Immature natural killer cell (primary cell): ENCODE measurements at regions not wholly inside any gene's neighbourhood (a gene's known extent, or its start where the extent isn't known, plus 50 kb on each side); places are given as distances from the start of the nearest gene placed in this dataset.

Source experiments
- DNase-seq, 3 donors: peaks; one replicate each; pipeline ENCODE4 v3.0.0; 2022; ENCODE audit warnings: mixed read lengths in 1 of 3
- H3K27ac Mint-ChIP-seq, 6 donors: one replicate each; pipeline ENCODE4 v1.8.0; 2020; ENCODE audit warnings: mixed read lengths in 6 of 6, mild to moderate bottlenecking in 5 of 6, inconsistent platforms in 4 of 6, moderate library complexity in 3 of 6
- H3K27me3 Mint-ChIP-seq, 3 donors: one replicate each; pipeline ENCODE4 v1.8.0; 2020 to 2021; ENCODE audit warnings: low read depth in 3 of 3, mild to moderate bottlenecking in 3 of 3, mixed read lengths in 3 of 3, moderate library complexity in 3 of 3, inconsistent platforms in 1 of 3
- H3K36me3 Mint-ChIP-seq, 3 donors: one replicate each; pipeline ENCODE4 v1.8.0; 2020; ENCODE audit warnings: mixed read lengths in 3 of 3, inconsistent platforms in 2 of 3, mild to moderate bottlenecking in 2 of 3
- H3K4me1 Mint-ChIP-seq, 2 donors: one replicate each; pipeline ENCODE4 v1.8.0; 2020; ENCODE audit warnings: inconsistent platforms in 2 of 2, mild to moderate bottlenecking in 2 of 2, mixed read lengths in 2 of 2, moderate library complexity in 1 of 2
- H3K4me3 Mint-ChIP-seq, 5 donors: one replicate each; pipeline ENCODE4 v1.8.0; 2020; ENCODE audit warnings: mild to moderate bottlenecking in 5 of 5, mixed read lengths in 5 of 5, inconsistent platforms in 3 of 5, moderate library complexity in 3 of 5
- H3K9me3 Mint-ChIP-seq, 6 donors: one replicate each; pipeline ENCODE4 v1.8.0; 2020; ENCODE audit warnings: mild to moderate bottlenecking in 6 of 6, mixed read lengths in 6 of 6, inconsistent platforms in 4 of 6, moderate library complexity in 3 of 6

DNA sequence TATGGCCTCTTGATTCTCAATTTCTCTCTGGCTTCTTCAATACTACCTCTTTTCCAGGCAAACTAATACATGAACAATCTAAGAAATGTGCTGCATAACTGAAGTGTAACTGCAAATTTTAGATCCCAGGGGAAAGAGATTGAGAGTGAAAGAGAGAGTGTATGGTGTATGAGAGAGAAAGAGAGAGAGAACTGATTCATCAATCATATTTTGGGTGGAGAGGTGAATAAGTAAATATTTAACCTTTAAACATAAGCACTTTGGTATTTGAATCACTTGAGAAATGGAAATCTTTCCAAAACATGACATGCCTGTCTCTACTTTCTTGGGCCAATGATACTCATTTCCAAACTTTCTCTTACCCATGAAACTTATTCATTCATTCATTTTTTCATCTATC, 147.2 kb upstream of the DIPK2B start:
- Mint-ChIP-seq H3K27ac (no peak overlapping the region), H3K36me3 (peaks cover 0 to 4% (median 0%) of the 10 kb centered on the region in 3 donors), H3K4me1 (no peaks in the 10 kb centered on the region), H3K9me3 (peaks cover 0 to 3% (median 0%) of the 10 kb centered on the region in 6 donors), H3K27me3 (peaks cover 0 to 4% (median 1%) of the 10 kb centered on the region in 3 donors), H3K4me3 (no peak overlapping the region)
- no peak for DNase-seq

- Mint-ChIP-seq H3K27ac (no peak overlapping the region), H3K27me3 (peaks cover 0 to 9% (median 0%) of the 10 kb centered on the region in 3 donors), H3K4me1 (no peaks in the 10 kb centered on the region), H3K4me3 (no peak overlapping the region), H3K36me3 (no peaks in the 10 kb centered on the region), H3K9me3 (peaks cover 0 to 2% (median 0%) of the 10 kb centered on the region in 6 donors)
- DNase-seq = no peak
Observed at GRCh38 chrX:45344594-45344993, 143.9 kb upstream of the DIPK2B start.

GRCh38 chrX:45329217-45329616, 128.5 kb upstream of the DIPK2B start:
- DNase-seq = no peak
- Mint-ChIP-seq H3K9me3 (no peaks in the 10 kb centered on the region), H3K4me3 (no peak overlapping the region), H3K27me3 (peaks cover 0 to 3% (median 2%) of the 10 kb centered on the region in 3 donors), H3K27ac (no peak overlapping the region), H3K4me1 (no peaks in the 10 kb centered on the region), H3K36me3 (no peaks in the 10 kb centered on the region)

DNA sequence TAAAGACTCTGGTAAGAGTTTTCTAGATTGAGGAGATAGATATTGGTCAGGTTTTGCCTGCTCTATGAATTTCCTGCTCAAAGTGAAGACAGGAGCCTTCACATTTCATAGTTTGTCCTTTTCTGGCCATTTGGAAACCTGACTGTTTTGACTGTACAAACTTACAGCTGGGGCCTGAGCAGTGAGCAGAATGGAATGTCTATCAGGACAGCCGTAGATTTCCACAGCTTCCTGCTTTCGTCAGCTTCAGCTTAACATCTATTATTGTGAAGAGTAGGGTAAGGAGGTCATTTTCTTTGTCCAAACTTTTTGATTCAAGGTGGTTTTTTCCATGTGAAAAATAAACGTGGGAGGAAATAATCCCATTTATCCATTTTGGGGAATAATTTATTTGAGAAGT, 124.3 kb upstream of the DIPK2B start:
- Mint-ChIP-seq H3K9me3 (no peaks in the 10 kb centered on the region), H3K36me3 (no peaks in the 10 kb centered on the region), H3K27me3 (peaks cover 0 to 9% (median 2%) of the 10 kb centered on the region in 3 donors), H3K27ac (no peak overlapping the region), H3K4me3 (no peak overlapping the region), H3K4me1 (no peaks in the 10 kb centered on the region)
- no peak for DNase-seq

- no peak for DNase-seq
- Mint-ChIP-seq H3K27me3 (peaks cover 0 to 14% (median 2%) of the 10 kb centered on the region in 3 donors), H3K9me3 (peaks cover 0 to 1% (median 0%) of the 10 kb centered on the region in 6 donors), H3K27ac (no peak overlapping the region), H3K4me1 (no peaks in the 10 kb centered on the region), H3K4me3 (no peak overlapping the region), H3K36me3 (no peaks in the 10 kb centered on the region)
Observed at GRCh38 chrX:45323387-45323786, 122.7 kb upstream of the DIPK2B start.

DNA sequence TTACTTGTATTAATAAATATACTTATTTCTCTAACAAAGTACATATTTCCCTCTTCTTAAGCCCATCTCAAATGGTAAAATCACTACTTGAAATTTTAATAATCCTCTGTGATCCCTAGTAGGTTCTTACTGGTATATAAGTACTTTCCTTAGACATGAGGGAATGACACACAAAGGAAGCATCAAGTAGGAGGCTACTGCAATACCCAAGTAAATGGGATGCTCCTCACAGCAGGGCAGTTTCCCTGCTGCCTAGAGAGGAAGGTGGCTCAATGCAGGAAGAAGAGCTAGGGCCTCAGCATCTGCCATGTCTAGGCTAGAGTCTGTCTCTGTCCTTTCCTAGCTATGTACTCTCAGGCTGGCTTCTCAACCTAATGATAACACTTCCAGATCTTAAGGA, 122.1 kb upstream of the DIPK2B start:
- DNase-seq = no peak
- H3K4me1 Mint-ChIP-seq = no peaks in the 10 kb centered on the region

GRCh38 chrX:45322382-45322781, 121.7 kb upstream of the DIPK2B start:
- Mint-ChIP-seq H3K36me3 (no peaks in the 10 kb centered on the region), H3K27ac (no peak overlapping the region), H3K4me3 (no peak overlapping the region)

More for the DNA sequence above, 122.1 kb upstream of the DIPK2B start:
- Mint-ChIP-seq H3K4me3 (no peak overlapping the region), H3K27me3 (peaks cover 2 to 14% (median 3%) of the 10 kb centered on the region in 3 donors), H3K27ac (no peak overlapping the region), H3K36me3 (no peaks in the 10 kb centered on the region), H3K9me3 (peaks cover 0 to 1% (median 0%) of the 10 kb centered on the region in 6 donors)

DNA sequence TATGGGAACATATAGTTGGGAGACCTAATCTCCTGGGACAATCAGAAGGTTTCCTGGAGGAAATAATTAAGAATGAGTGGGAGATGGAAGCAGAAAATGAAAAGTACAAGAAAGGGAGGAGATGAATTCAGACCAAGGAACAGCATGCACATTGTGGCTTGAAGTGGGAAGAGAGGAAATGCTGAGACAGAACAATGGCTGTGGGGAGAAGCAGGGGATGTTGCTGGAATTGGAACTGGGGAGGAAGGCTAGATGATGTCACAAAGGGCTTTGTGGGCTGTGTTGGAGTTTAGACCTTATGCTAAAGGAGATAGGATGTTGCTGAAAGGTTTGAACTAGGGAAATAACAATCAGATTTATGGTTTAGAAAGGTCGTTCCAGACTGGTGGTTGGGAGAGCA, 119.5 kb upstream of the DIPK2B start:
- no peak overlapping the region for H3K27ac Mint-ChIP-seq
- H3K4me3 Mint-ChIP-seq = no peak overlapping the region
- H3K9me3 Mint-ChIP-seq = peaks cover 0 to 1% (median 0%) of the 10 kb centered on the region in 6 donors
- DNase-seq = no peak
- no peaks in the 10 kb centered on the region for H3K4me1 Mint-ChIP-seq
- H3K36me3 Mint-ChIP-seq = no peaks in the 10 kb centered on the region
- peaks cover 0 to 19% (median 3%) of the 10 kb centered on the region in 3 donors for H3K27me3 Mint-ChIP-seq

More at GRCh38 chrX:45322382-45322781, 121.7 kb upstream of the DIPK2B start:
- peaks cover 0 to 1% (median 0%) of the 10 kb centered on the region in 6 donors for H3K9me3 Mint-ChIP-seq
- DNase-seq = peak in 2 of 3 donors; percentile 0 to 2
- H3K27me3 Mint-ChIP-seq = peaks cover 2 to 14% (median 3%) of the 10 kb centered on the region in 3 donors
- H3K4me1 Mint-ChIP-seq = no peaks in the 10 kb centered on the region

DNA sequence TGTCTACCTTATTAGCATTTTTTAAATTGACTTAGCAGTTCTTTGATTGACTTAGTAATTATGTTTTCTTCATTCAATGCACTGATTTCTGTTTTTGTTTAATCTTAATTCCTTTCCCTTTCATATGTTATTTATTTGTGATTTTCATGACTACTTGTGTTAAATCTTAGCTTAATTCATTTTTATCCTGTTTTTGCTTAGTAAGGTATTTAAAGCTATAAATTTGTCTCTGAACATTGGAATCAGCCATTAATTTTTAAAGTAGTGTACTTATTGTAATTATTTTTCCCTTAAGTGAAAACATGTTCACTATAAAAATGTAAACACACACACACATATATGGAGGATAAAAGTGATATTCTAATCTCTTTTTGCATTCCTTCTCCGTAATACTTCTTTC, 109.1 kb upstream of the DIPK2B start:
- H3K27me3 Mint-ChIP-seq = peaks cover 2 to 5% (median 2%) of the 10 kb centered on the region in 3 donors
- no peak for DNase-seq
- H3K4me3 Mint-ChIP-seq = no peak overlapping the region
- no peaks in the 10 kb centered on the region for H3K36me3 Mint-ChIP-seq
- H3K9me3 Mint-ChIP-seq = peaks cover 0 to 3% (median 0%) of the 10 kb centered on the region in 6 donors
- no peaks in the 10 kb centered on the region for H3K4me1 Mint-ChIP-seq
- no peak overlapping the region for H3K27ac Mint-ChIP-seq

- Mint-ChIP-seq H3K4me1 (no peaks in the 10 kb centered on the region), H3K27me3 (peaks cover 2 to 7% (median 2%) of the 10 kb centered on the region in 3 donors), H3K36me3 (no peaks in the 10 kb centered on the region), H3K27ac (no peak overlapping the region), H3K4me3 (no peak overlapping the region), H3K9me3 (peaks cover 0 to 3% (median 0%) of the 10 kb centered on the region in 6 donors)
- DNase-seq = no peak
Observed at GRCh38 chrX:45309096-45309495, 108.4 kb upstream of the DIPK2B start.

DNA sequence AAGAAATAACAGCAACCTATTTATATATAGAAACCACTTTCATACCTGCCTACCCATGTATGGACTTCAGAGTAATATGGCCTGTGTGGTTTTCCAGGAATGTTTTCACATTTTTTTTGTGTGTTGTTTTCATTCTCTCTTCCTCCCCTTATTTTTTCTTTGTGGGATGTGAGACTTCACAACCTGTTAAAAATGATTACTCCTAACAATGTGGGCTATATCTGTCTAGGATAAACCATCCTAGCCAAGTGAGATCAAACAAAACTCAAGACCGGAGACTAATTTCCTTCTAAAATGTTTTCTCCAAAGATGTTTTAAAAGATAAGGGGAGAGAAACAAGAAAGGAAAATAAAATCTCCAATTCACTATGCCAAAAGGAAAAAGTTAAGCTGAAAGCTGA, 106.1 kb upstream of the DIPK2B start:
- Mint-ChIP-seq H3K27ac (no peak overlapping the region), H3K36me3 (no peaks in the 10 kb centered on the region), H3K27me3 (peaks cover 2 to 10% (median 2%) of the 10 kb centered on the region in 3 donors), H3K4me1 (no peaks in the 10 kb centered on the region), H3K4me3 (no peak overlapping the region), H3K9me3 (peaks cover 0 to 3% (median 0%) of the 10 kb centered on the region in 6 donors)
- no peak for DNase-seq

DNA sequence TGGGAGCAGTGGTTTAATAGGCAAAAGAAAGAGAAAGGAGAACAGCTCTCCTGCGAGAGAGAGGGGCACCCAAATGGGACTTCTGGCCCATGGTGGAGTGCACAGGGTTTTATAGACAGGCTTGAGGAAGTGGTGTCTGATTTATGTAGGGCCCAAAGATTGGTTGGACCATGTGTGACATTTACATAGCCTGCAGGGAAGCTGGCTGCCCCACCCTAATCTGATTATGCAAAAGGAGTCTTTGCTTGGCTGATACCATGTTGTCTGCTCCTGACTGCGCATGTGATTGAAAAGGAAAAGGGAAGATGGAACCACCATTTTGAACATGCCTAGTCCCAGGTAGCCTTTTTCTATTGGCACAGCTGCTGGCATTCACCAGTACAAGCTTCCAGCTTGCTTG, 100.0 kb upstream of the DIPK2B start:
- Mint-ChIP-seq H3K27me3 (peaks cover 0 to 9% (median 5%) of the 10 kb centered on the region in 3 donors), H3K36me3 (no peaks in the 10 kb centered on the region), H3K4me1 (no peaks in the 10 kb centered on the region), H3K4me3 (no peak overlapping the region), H3K9me3 (peaks cover 0 to 2% (median 0%) of the 10 kb centered on the region in 6 donors), H3K27ac (no peak overlapping the region)
- no peak for DNase-seq

GRCh38 chrX:45295259-45295986, 94.7 kb upstream of the DIPK2B start:
- Mint-ChIP-seq H3K36me3 (no peaks in the 10 kb centered on the region), H3K4me1 (no peaks in the 10 kb centered on the region), H3K9me3 (peaks cover 0 to 4% (median 0%) of the 10 kb centered on the region in 6 donors), H3K4me3 (no peak overlapping the region), H3K27me3 (peaks cover 0 to 4% (median 0%) of the 10 kb centered on the region in 3 donors), H3K27ac (no peak overlapping the region)
- no peak for DNase-seq

DNA sequence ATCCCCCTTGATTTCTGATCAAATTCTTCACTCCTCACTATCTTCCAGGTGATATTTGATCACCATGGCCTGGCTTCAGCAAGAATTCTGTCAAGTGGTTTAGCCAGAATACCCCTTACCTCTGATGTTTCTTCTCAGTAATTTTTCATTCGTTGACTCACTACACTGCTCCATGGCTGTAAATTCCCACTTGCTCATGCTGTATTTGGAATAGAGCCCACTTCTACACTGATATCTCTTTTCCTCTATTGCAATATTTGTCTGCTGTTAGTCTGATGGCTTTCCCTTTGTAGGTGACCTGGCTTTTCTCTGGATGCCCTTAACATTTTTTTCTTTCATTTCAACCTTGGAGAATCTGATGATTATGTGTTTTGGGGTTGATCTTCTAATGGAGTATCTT, 73.9 kb upstream of the DIPK2B start:
- H3K27ac Mint-ChIP-seq = no peak overlapping the region
- H3K4me1 Mint-ChIP-seq = no peaks in the 10 kb centered on the region
- H3K27me3 Mint-ChIP-seq = peaks cover 4 to 6% (median 5%) of the 10 kb centered on the region in 3 donors
- DNase-seq = no peak
- no peak overlapping the region for H3K4me3 Mint-ChIP-seq
- no peaks in the 10 kb centered on the region for H3K9me3 Mint-ChIP-seq
- no peaks in the 10 kb centered on the region for H3K36me3 Mint-ChIP-seq
